ENCODE measurements at regions not wholly inside any gene's neighbourhood (a gene's known extent, or its start where the extent isn't known, plus 50 kb on each side); places are given as distances from the start of the nearest gene placed in this dataset.

- DNase-seq = no peak
- CTCF ChIA-PET = no interaction called here
- Mint-ChIP-seq H3K4me1 (ENCODE audit: low read depth) (no peaks in the 10 kb centered on the region), H3K27ac (no peak overlapping the region), H3K9me3 (peaks cover 17% of the 10 kb centered on the region), H3K4me3 (no peak overlapping the region), H3K27me3 (no peaks in the 10 kb centered on the region), H3K36me3 (no peaks in the 10 kb centered on the region)
- POLR2A ChIA-PET = no interaction called here
- intact Hi-C loops (cut with micrococcal nuclease) = no loop called here
These were observed 438.5 kb upstream of the LRRC4C start for GRCh38 chr11:41897991-41898390.

- H3K4me1 Mint-ChIP-seq (ENCODE audit: low read depth) = no peaks in the 10 kb centered on the region
- DNase-seq = no peak
- no peak overlapping the region for H3K27ac Mint-ChIP-seq
- H3K27me3 Mint-ChIP-seq = no peaks in the 10 kb centered on the region
- H3K9me3 Mint-ChIP-seq = peaks cover 21% of the 10 kb centered on the region
- CTCF ChIA-PET = no interaction called here
- POLR2A ChIA-PET = no interaction called here
- no peaks in the 10 kb centered on the region for H3K36me3 Mint-ChIP-seq
- no peak overlapping the region for H3K4me3 Mint-ChIP-seq
- intact Hi-C loops (cut with micrococcal nuclease) = no loop called here
These were observed 458.4 kb upstream of the LRRC4C start for GRCh38 chr11:41917900-41918299.

- Mint-ChIP-seq H3K27me3 (no peaks in the 10 kb centered on the region), H3K27ac (no peak overlapping the region), H3K4me3 (no peak overlapping the region), H3K36me3 (no peaks in the 10 kb centered on the region), H3K4me1 (ENCODE audit: low read depth) (no peaks in the 10 kb centered on the region), H3K9me3 (peaks cover 13% of the 10 kb centered on the region)
- CTCF ChIA-PET = no interaction called here
- intact Hi-C loops (cut with micrococcal nuclease) = no loop called here
- POLR2A ChIA-PET = no interaction called here
- DNase-seq = no peak
These were observed 460.9 kb upstream of the LRRC4C start for GRCh38 chr11:41920374-41920773.

- Mint-ChIP-seq H3K4me1 (ENCODE audit: low read depth) (no peaks in the 10 kb centered on the region), H3K9me3 (peaks cover 8% of the 10 kb centered on the region), H3K27ac (no peak overlapping the region), H3K27me3 (no peaks in the 10 kb centered on the region), H3K4me3 (no peak overlapping the region), H3K36me3 (no peaks in the 10 kb centered on the region)
- CTCF ChIA-PET = no interaction called here
- intact Hi-C loops (cut with micrococcal nuclease) = no loop called here
- POLR2A ChIA-PET = no interaction called here
- no peak for DNase-seq
These were observed 462.4 kb upstream of the LRRC4C start for GRCh38 chr11:41921746-41922390.

- no peaks in the 10 kb centered on the region for H3K36me3 Mint-ChIP-seq
- no peak overlapping the region for H3K27ac Mint-ChIP-seq
- no peaks in the 10 kb centered on the region for H3K4me1 Mint-ChIP-seq (ENCODE audit: low read depth)
- intact Hi-C loops (cut with micrococcal nuclease) = no loop called here
- H3K9me3 Mint-ChIP-seq = peaks cover 13% of the 10 kb centered on the region
- no peaks in the 10 kb centered on the region for H3K27me3 Mint-ChIP-seq
- CTCF ChIA-PET = interaction anchor here (1.3 kb wide), 1 partner anchor 9 kb away, joined by 3 read pairs; no protein-coding TSS in a partner anchor
- DNase-seq = no peak
- POLR2A ChIA-PET = no interaction called here
- no peak overlapping the region for H3K4me3 Mint-ChIP-seq
These were observed 466.9 kb upstream of the LRRC4C start for GRCh38 chr11:41926339-41926738.

GRCh38 chr11:41935241-41935640 lies 475.8 kb upstream of the LRRC4C start:
- POLR2A ChIA-PET = no interaction called here
- H3K27ac Mint-ChIP-seq = no peak overlapping the region
- no peak for DNase-seq
- no peak overlapping the region for H3K4me3 Mint-ChIP-seq
- intact Hi-C loops (cut with micrococcal nuclease) = no loop called here
- H3K27me3 Mint-ChIP-seq = no peaks in the 10 kb centered on the region
- no peaks in the 10 kb centered on the region for H3K36me3 Mint-ChIP-seq
- CTCF ChIA-PET = interaction anchor here (1.1 kb wide), 1 partner anchor 9 kb away, joined by 3 read pairs; no protein-coding TSS in a partner anchor
- H3K4me1 Mint-ChIP-seq (ENCODE audit: low read depth) = no peaks in the 10 kb centered on the region
- peaks cover 26% of the 10 kb centered on the region for H3K9me3 Mint-ChIP-seq

- CTCF ChIA-PET = interaction anchor here (1.1 kb wide), 1 partner anchor 10 kb away, joined by 3 read pairs; no protein-coding TSS in a partner anchor
- Mint-ChIP-seq H3K4me3 (no peak overlapping the region), H3K4me1 (ENCODE audit: low read depth) (no peaks in the 10 kb centered on the region), H3K27me3 (no peaks in the 10 kb centered on the region), H3K9me3 (peaks cover 24% of the 10 kb centered on the region), H3K36me3 (no peaks in the 10 kb centered on the region), H3K27ac (no peak overlapping the region)
- POLR2A ChIA-PET = no interaction called here
- intact Hi-C loops (cut with micrococcal nuclease) = no loop called here
- no peak for DNase-seq
These were observed 476.3 kb upstream of the LRRC4C start for GRCh38 chr11:41935795-41936194.

GRCh38 chr11:41943656-41944055 lies 484.2 kb upstream of the LRRC4C start:
- Mint-ChIP-seq H3K27me3 (no peaks in the 10 kb centered on the region), H3K4me1 (ENCODE audit: low read depth) (no peaks in the 10 kb centered on the region), H3K36me3 (no peaks in the 10 kb centered on the region), H3K27ac (no peak overlapping the region), H3K9me3 (peaks cover 13% of the 10 kb centered on the region), H3K4me3 (no peak overlapping the region)
- ChIA-PET CTCF (no interaction called here), POLR2A (no interaction called here)
- intact Hi-C loops (cut with micrococcal nuclease) = no loop called here
- no peak for DNase-seq

- intact Hi-C loops (cut with micrococcal nuclease) = no loop called here
- Mint-ChIP-seq H3K36me3 (no peaks in the 10 kb centered on the region), H3K4me3 (no peak overlapping the region), H3K27me3 (no peaks in the 10 kb centered on the region), H3K4me1 (ENCODE audit: low read depth) (no peaks in the 10 kb centered on the region), H3K9me3 (peaks cover 22% of the 10 kb centered on the region), H3K27ac (no peak overlapping the region)
- ChIA-PET POLR2A (no interaction called here), CTCF (no interaction called here)
- no peak for DNase-seq
These were observed 487.9 kb upstream of the LRRC4C start for GRCh38 chr11:41947392-41947791.

- peaks cover 34% of the 10 kb centered on the region for H3K9me3 Mint-ChIP-seq
- CTCF ChIA-PET = no interaction called here
- H3K27ac Mint-ChIP-seq = no peak overlapping the region
These were observed 491.2 kb upstream of the LRRC4C start for GRCh38 chr11:41950470-41951143.

GRCh38 chr11:41954034-41954433 lies 494.6 kb upstream of the LRRC4C start:
- intact Hi-C loops (cut with micrococcal nuclease) = no loop called here
- ChIA-PET POLR2A (no interaction called here), CTCF (no interaction called here)
- Mint-ChIP-seq H3K27me3 (no peaks in the 10 kb centered on the region), H3K36me3 (no peaks in the 10 kb centered on the region), H3K27ac (no peak overlapping the region), H3K4me1 (ENCODE audit: low read depth) (no peaks in the 10 kb centered on the region), H3K4me3 (no peak overlapping the region), H3K9me3 (peaks cover 46% of the 10 kb centered on the region)
- DNase-seq = no peak

More at GRCh38 chr11:41950470-41951143, 491.2 kb upstream of the LRRC4C start:
- POLR2A ChIA-PET = no interaction called here
- H3K4me1 Mint-ChIP-seq (ENCODE audit: low read depth) = no peaks in the 10 kb centered on the region
- no peak overlapping the region for H3K4me3 Mint-ChIP-seq
- intact Hi-C loops (cut with micrococcal nuclease) = no loop called here
- DNase-seq = no peak
- H3K36me3 Mint-ChIP-seq = no peaks in the 10 kb centered on the region
- no peaks in the 10 kb centered on the region for H3K27me3 Mint-ChIP-seq

- POLR2A ChIA-PET = no interaction called here
- no peaks in the 10 kb centered on the region for H3K36me3 Mint-ChIP-seq
- intact Hi-C loops (cut with micrococcal nuclease) = no loop called here
- no peak overlapping the region for H3K27ac Mint-ChIP-seq
- no peak overlapping the region for H3K4me3 Mint-ChIP-seq
- H3K27me3 Mint-ChIP-seq = no peaks in the 10 kb centered on the region
- no peak for DNase-seq
- peaks cover 50% of the 10 kb centered on the region for H3K9me3 Mint-ChIP-seq
- CTCF ChIA-PET = no interaction called here
- no peaks in the 10 kb centered on the region for H3K4me1 Mint-ChIP-seq (ENCODE audit: low read depth)
These were observed 495.6 kb upstream of the LRRC4C start for GRCh38 chr11:41955066-41955465.

GRCh38 chr11:41955635-41956400 lies 496.4 kb upstream of the LRRC4C start:
- no peak overlapping the region for H3K4me3 Mint-ChIP-seq
- H3K9me3 Mint-ChIP-seq = peaks cover 49% of the 10 kb centered on the region
- intact Hi-C loops (cut with micrococcal nuclease) = no loop called here
- H3K4me1 Mint-ChIP-seq (ENCODE audit: low read depth) = no peaks in the 10 kb centered on the region
- ChIA-PET POLR2A (no interaction called here), CTCF (no interaction called here)
- no peaks in the 10 kb centered on the region for H3K27me3 Mint-ChIP-seq
- H3K27ac Mint-ChIP-seq = no peak overlapping the region
- DNase-seq = no peak
- H3K36me3 Mint-ChIP-seq = no peaks in the 10 kb centered on the region

Data from activated CD4-positive, alpha-beta memory T cell treated with anti-CD3 and anti-CD28 coated beads for 36 hours (primary cell).